T47D (cell line): ENCODE measurements at regions not wholly inside any gene's neighbourhood (a gene's known extent, or its start where the extent isn't known, plus 50 kb on each side); places are given as distances from the start of the nearest gene placed in this dataset.
A peak's percentile ranks its signal among the peaks of the same experiment; 100 is the strongest.

Experiments used
- DNase-seq, 2 experiments: peaks; one replicate each; pipeline versions ENCODE4 v3.0.0 to v3.0.0-alpha.2; 2011 to 2012; ENCODE audit warnings: low read depth in 1 of 2, low spot score in 1 of 2
- JUND ChIP-seq: IDR thresholded peaks from 2 replicates; pipeline ENCODE4 v1.6.1; 2012; ENCODE audit warnings: low read depth
- in situ Hi-C: cut with HindIII; loops from 2 replicates; pipeline ENCODE4 v1.10.0; 2016; ENCODE audit warnings: low sequenced_read_pairs, low pct_unique_long_range_greater_than_20kb

DNA sequence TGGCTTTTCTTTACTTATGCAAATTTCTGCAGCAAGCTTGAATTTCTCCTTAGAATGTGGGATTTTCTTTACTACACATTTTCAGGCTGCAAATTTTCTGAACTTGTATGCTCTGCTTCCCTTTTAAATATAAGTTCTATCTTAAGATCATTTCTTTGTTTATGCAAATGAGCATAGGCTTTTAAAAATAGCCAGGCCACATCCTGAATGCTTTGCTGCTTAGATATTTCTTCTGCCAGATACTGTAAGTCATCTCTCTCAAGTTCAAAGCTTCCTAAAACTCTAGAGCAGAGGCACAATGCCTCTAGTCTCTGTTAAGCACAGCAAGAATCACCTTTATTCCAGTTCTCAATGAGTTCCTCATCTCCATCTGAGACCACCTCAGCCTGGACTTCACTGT lies 685.9 kb upstream of the LRRC4C start:
- no peak for DNase-seq
- in situ Hi-C loops, result no loop called here
- no peak for TF ChIP-seq JUND

GRCh38 chr11:42161886-42162285 lies 702.4 kb upstream of the LRRC4C start:
- DNase-seq, result no peak
- in situ Hi-C loops, result no loop called here
- no peak for TF ChIP-seq JUND

GRCh38 chr11:42169191-42169590 lies 709.7 kb upstream of the LRRC4C start:
- TF ChIP-seq JUND, result no peak
- in situ Hi-C loops, result no loop called here

GRCh38 chr11:42170601-42171000 lies 711.1 kb upstream of the LRRC4C start:
- in situ Hi-C loops, result no loop called here
- no peak for DNase-seq
- no peak for TF ChIP-seq JUND

More at GRCh38 chr11:42169191-42169590, 709.7 kb upstream of the LRRC4C start:
- no peak for DNase-seq

DNA sequence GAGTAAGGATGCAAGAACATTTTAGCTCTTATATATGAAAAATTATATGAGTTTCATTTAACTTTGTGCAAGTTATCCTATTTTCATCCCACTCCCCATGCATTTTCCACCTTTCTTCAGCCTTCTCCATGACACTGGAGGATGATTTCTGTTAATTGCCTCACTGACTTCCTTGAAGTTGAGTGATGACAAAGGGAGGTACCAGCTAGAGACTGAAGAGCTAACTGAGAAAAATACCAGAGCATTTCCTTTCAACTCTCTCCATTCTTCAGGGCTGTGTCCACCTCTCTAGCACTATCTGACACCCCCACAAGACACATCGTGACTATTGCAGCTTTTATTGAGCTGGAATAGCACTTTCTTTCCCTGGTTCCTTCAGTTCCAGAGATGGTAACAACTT lies 711.6 kb upstream of the LRRC4C start:
- DNase-seq, result no peak
- no peak for TF ChIP-seq JUND
- in situ Hi-C loops, result no loop called here

GRCh38 chr11:42172441-42172840 lies 713.0 kb upstream of the LRRC4C start:
- no peak for TF ChIP-seq JUND
- in situ Hi-C loops, result no loop called here
- no peak for DNase-seq

DNA sequence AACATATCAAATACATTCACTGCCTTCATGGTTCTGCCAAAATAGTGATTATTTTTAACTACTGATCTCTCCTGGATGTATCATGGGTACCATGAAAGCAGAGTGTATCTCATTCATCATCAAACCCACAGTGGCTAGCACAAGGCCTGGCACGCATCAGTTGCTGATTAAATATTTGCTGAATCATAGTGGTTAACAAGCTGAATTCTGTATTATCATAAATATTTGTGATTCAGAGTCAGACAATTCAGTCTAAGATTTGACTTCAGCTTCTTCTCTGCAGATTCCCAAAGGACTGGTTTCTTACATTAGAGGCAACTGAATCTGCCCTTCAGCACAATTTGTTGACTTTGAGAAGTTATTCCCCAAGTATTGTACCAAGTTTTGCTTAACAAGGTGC lies 715.8 kb upstream of the LRRC4C start:
- in situ Hi-C loops, result no loop called here
- no peak for DNase-seq
- no peak for TF ChIP-seq JUND

DNA sequence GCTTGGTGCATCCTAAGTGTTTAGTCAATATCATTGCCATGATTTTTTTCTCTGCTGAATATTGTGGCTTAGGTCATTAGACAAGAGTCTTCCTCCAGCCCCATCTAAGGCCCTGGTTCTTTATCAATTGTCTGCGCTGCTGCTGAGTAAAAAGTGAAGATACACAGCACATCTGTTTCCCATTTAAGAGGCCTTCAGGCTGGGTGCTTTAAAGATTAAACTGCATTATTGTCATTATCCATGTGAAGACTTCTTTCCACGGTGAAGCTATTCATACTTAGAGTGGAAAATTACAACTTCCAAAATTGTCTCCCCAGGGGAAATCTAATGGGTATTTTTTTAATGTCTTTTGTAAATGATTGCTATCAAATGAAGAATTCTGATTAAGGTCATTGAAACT lies 719.8 kb upstream of the LRRC4C start:
- no peak for TF ChIP-seq JUND
- DNase-seq, result no peak
- in situ Hi-C loops, result no loop called here

DNA sequence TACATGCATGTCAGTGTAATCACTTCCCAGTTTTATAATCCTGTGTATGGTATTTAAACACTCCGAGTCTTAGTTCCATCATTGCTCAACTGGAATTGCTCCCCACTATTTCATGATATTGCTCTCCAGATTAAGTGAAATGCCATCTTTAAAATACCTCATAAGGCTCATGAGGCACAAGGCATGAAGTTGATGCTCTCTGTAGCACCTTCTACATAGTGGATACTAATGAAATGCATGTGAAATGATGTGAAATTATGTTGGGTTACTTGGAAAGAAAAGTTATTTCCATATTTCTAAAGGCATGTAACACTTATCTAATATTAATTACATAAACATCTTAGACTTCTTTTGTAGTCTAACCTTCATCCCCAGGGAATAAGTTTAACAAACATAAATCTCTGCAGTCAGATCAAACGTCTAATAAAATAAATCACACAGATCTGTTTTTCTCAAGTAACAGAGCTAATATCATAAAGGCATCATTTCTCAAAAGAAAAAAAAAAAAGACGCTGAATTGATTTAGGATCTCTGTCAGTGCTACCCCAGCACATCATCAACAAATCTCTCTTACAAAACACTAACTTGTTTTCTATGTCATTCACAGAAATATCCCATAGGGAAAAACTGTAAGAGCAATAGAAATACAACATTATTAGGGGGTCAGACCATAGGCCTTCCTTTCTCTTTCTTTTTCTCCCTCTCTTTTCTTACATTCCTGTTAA lies 736.0 kb upstream of the LRRC4C start:
- DNase-seq, result no peak
- in situ Hi-C loops, result no loop called here
- no peak for TF ChIP-seq JUND

DNA sequence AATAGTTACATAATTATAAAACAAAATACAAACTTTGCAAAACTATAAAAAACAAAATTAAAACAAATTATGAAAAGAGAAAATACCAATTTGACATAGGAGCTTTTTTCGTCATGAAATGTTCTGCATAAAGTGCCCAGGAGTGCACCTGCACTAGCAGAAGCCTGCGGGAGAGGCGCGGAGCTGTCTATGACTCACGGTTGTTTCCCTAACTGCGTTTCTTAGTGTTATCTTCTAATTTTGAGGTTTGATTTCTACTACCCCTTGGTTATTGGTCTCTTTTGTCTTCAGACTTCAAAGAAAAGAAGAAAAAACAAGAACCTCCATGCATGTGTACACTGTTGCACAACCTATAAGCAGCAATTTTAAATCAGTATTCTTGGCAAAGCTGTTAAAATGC lies 740.9 kb upstream of the LRRC4C start:
- in situ Hi-C loops, result no loop called here
- no peak for TF ChIP-seq JUND
- no peak for DNase-seq

GRCh38 chr11:42201603-42202148 lies 742.2 kb upstream of the LRRC4C start:
- in situ Hi-C loops, result no loop called here
- DNase-seq, result no peak
- TF ChIP-seq JUND, result no peak

DNA sequence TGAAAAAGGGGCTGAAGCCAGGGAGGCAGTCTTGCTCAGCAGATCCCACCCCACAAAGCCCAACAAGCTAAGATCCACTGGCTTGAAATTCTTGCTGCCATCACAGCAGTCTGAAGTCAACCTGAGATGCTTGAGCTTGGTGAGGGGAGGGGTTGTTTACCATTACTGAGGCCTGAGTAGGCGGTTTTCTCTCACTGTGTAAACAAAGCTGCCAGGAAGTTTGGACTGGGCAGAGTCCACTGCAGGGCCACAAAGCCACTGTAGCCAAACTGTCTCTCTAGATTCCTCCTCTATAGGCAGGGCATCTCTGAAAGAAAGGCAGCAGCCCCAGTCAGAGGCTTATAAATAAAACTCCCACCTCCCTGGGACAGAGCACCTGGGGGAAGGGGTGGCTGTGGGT lies 746.1 kb upstream of the LRRC4C start:
- no peak for TF ChIP-seq JUND
- DNase-seq, result peak in 1 of 2 experiments; percentile 68
- in situ Hi-C loops, result no loop called here

DNA sequence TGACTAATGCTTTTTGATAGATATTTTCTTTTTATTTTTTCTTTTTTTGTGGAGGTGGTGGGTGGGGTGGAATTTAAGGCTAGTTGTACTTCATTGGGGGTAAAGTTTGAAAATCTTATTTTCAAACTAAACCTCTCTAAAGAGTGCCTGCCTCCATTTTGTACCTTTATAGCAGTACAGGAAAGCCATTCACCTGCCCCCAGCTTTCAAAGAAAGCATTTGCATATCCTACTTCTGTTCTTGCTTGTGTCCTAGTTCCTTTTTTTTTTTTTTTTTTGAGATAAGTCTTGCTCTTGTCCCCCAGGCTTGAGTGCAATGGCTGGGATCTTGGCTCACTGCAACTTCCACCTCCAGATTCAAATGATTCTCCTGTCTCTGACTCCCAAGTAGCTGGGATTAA lies 766.2 kb upstream of the LRRC4C start:
- TF ChIP-seq JUND, result no peak
- DNase-seq, result no peak
- in situ Hi-C loops, result no loop called here

GRCh38 chr11:42232673-42233072 lies 773.2 kb upstream of the LRRC4C start:
- TF ChIP-seq JUND, result no peak
- no peak for DNase-seq
- in situ Hi-C loops, result no loop called here
